SK-N-SH treated with all-trans-retinoic acid at 6 μM for 48 hours (cell line): ENCODE measurements at regions not wholly inside any gene's neighbourhood (a gene's known extent, or its start where the extent isn't known, plus 50 kb on each side); places are given as distances from the start of the nearest gene placed in this dataset.

ENCODE experiments used
- ATAC-seq: fragments of 200-7000 bp; cut with Tn5 transposase; 3 replicates; pipeline ENCODE4 v1.9.1; 2020; ENCODE audit warnings: mild to moderate bottlenecking, moderate library complexity
- ARNTL ChIP-seq: fragments of 450-650 bp; formaldehyde crosslinking; IDR thresholded peaks from 2 replicates; pipeline ENCODE4 v1.5.0; 2020; ENCODE audit warnings: low read depth, mild to moderate bottlenecking, moderate library complexity, borderline replicate concordance
- CSDC2 ChIP-seq: fragments of 250-450 bp; sonication (Bioruptor Pico); IDR thresholded peaks from 2 replicates; pipeline ENCODE4 v1.5.0; 2020; ENCODE audit warnings: mild to moderate bottlenecking, moderate library complexity
- ESRRG ChIP-seq: fragments of 250-450 bp; sonication (Bioruptor Pico); IDR thresholded peaks from 2 replicates; pipeline ENCODE4 v1.6.1; 2021; ENCODE audit warnings: mild to moderate bottlenecking
- GLIS3 ChIP-seq: fragments of 250-450 bp; sonication (Bioruptor Pico); IDR thresholded peaks from 2 replicates; pipeline ENCODE4 v1.5.0; 2020; ENCODE audit warnings: mild to moderate bottlenecking, moderate library complexity
- ISL1 ChIP-seq: fragments of 250-450 bp; sonication (Bioruptor Pico); IDR thresholded peaks from 2 replicates; pipeline ENCODE4 v2.1.2; 2022; ENCODE audit warnings: mild to moderate bottlenecking, moderate library complexity
- OSR1 ChIP-seq: fragments of 250-450 bp; sonication (Bioruptor Pico); IDR thresholded peaks from 2 replicates; pipeline ENCODE4 v1.8.0; 2022; ENCODE audit warnings: moderate library complexity, mild to moderate bottlenecking, inconsistent platforms
- PPARA ChIP-seq: fragments of 250-450 bp; sonication (Bioruptor Pico); IDR thresholded peaks from 2 replicates; pipeline ENCODE4 v1.5.0; 2020; ENCODE audit warnings: mild to moderate bottlenecking, borderline replicate concordance
- RARB ChIP-seq: fragments of 250-450 bp; sonication (Bioruptor Pico); IDR thresholded peaks from 2 replicates; pipeline ENCODE4 v1.8.0; 2021; ENCODE audit warnings: mild to moderate bottlenecking, moderate library complexity
- SNAI2 ChIP-seq: fragments of 250-450 bp; sonication (Bioruptor Pico); IDR thresholded peaks from 2 replicates; pipeline ENCODE4 v1.5.0; 2020; ENCODE audit warnings: mild to moderate bottlenecking, moderate library complexity
- TCF4 ChIP-seq: fragments of 250-450 bp; sonication (Bioruptor Pico); IDR thresholded peaks from 2 replicates; pipeline ENCODE4 v1.8.0; 2021; ENCODE audit warnings: mild to moderate bottlenecking, moderate library complexity, borderline replicate concordance
- TOX ChIP-seq: fragments of 250-450 bp; sonication (Bioruptor Pico); IDR thresholded peaks from 2 replicates; pipeline ENCODE4 v1.8.0; 2021; ENCODE audit warnings: mild to moderate bottlenecking, moderate library complexity, borderline replicate concordance
- ZC3H10 ChIP-seq: fragments of 250-450 bp; sonication (Bioruptor Pico); IDR thresholded peaks from 2 replicates; pipeline ENCODE4 v1.5.1; 2021; ENCODE audit warnings: mild to moderate bottlenecking, moderate library complexity
- ZFP3 ChIP-seq: fragments of 250-450 bp; sonication (Bioruptor Pico); IDR thresholded peaks from 2 replicates; pipeline ENCODE4 v1.5.0; 2020; ENCODE audit warnings: mild to moderate bottlenecking, moderate library complexity
- ZFP30 ChIP-seq: fragments of 450-650 bp; formaldehyde crosslinking; IDR thresholded peaks from 2 replicates; pipeline ENCODE4 v1.5.0; 2022; ENCODE audit warnings: mild to moderate bottlenecking, moderate library complexity
- ZNF565 ChIP-seq: fragments of 450-650 bp; formaldehyde crosslinking; conservative IDR thresholded peaks from 2 replicates; pipeline ENCODE4 v1.5.0; 2020; ENCODE audit warnings: low read depth, mild to moderate bottlenecking, moderate library complexity
- ZNF70 ChIP-seq: fragments of 450-650 bp; formaldehyde crosslinking; IDR thresholded peaks from 2 replicates; pipeline ENCODE4 v1.5.0; 2020; ENCODE audit warnings: mild to moderate bottlenecking, moderate library complexity
- TF ChIP-seq, protein P1 (sequence below): fragments of 250-450 bp; sonication (Bioruptor Pico); IDR thresholded peaks from 2 replicates; pipeline ENCODE4 v1.8.0; 2020; ENCODE audit warnings: mild to moderate bottlenecking, moderate library complexity, borderline replicate concordance
- TF ChIP-seq, protein P2 (sequence below): fragments of 250-450 bp; sonication (Bioruptor Pico); IDR thresholded peaks from 2 replicates; pipeline ENCODE4 v1.5.1; 2021; ENCODE audit warnings: mild to moderate bottlenecking, moderate library complexity
- TF ChIP-seq, protein P3 (sequence below): fragments of 250-450 bp; sonication (Bioruptor Pico); IDR thresholded peaks from 2 replicates; pipeline ENCODE4 v1.8.0; 2021; ENCODE audit warnings: low read depth, mild to moderate bottlenecking, moderate library complexity, borderline replicate concordance
- TF ChIP-seq, protein P4 (sequence below): fragments of 250-450 bp; sonication (Bioruptor Pico); IDR thresholded peaks from 2 replicates; pipeline ENCODE4 v1.5.1; 2020; ENCODE audit warnings: low read depth, mild to moderate bottlenecking, moderate library complexity

DNA sequence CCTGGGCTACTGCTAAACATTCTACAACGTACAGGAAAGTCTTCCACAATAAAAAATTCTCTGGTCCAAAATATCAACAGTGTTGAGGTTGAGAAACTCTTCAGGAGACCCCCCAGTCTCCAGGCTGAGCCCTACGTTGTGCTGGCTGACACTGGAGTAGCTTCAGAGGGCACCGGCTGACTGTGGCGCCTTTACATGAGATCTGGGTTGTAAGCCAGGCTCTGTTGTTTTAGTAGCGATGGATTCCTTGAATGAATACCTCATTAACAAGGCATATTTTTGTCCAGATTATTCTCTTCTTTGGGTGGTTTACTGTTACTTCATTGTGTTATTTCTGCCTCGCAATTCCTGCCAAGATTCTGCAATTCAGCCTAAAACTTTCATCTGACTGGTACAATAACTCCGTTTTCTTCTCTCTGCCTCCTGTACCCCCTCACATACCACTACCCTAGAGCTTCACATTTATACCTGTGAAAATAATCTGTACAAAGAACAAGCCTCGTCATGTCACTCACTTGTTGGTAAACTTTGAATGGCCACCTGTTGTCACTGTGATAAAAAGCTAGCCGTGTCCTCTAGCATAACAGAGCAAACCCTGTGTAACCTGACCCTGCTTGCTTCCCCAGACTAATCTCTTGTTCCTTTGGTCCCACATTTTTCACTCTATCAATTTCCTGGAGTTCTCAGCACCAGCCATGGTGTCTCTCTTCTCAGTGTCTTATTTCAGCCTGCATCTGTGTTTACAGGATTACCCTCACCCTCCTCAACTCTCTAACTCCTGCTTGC lies 1476.1 kb upstream of the TENM3 start:
- ATAC-seq = no peak

DNA sequence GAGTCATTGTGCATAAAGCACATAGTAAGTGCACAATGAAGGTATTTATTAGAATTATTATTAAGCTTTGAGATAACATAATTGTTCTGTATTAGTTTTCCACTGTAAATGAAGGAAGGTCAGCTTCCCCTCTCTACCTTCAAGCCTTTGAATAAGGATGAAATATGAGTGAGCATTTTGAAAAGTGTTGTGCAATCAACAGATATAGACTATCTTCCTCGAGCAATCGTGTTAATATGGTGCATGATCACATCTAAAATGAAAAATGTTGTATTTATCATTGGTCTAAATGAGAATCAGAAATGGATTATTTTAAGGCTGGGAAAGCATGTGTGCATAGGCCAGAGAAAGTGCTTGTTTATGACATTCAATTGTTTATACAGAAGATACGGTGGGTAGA lies 1474.6 kb upstream of the TENM3 start:
- no peak for ATAC-seq
- TF ChIP-seq, protein P1, sequence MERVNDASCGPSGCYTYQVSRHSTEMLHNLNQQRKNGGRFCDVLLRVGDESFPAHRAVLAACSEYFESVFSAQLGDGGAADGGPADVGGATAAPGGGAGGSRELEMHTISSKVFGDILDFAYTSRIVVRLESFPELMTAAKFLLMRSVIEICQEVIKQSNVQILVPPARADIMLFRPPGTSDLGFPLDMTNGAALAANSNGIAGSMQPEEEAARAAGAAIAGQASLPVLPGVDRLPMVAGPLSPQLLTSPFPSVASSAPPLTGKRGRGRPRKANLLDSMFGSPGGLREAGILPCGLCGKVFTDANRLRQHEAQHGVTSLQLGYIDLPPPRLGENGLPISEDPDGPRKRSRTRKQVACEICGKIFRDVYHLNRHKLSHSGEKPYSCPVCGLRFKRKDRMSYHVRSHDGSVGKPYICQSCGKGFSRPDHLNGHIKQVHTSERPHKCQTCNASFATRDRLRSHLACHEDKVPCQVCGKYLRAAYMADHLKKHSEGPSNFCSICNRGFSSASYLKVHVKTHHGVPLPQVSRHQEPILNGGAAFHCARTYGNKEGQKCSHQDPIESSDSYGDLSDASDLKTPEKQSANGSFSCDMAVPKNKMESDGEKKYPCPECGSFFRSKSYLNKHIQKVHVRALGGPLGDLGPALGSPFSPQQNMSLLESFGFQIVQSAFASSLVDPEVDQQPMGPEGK (CRISPR knock-in tag) = no peak
- TF ChIP-seq TOX (no peak), ARNTL (CRISPR knock-in tag) (no peak), CSDC2 (CRISPR knock-in tag) (no peak), ZNF70 (CRISPR knock-in tag) (no peak), GLIS3 (CRISPR knock-in tag) (no peak), OSR1 (no peak), TCF4 (CRISPR knock-in tag) (no peak), RARB (CRISPR knock-in tag) (no peak), ISL1 (CRISPR knock-in tag) (no peak)
- TF ChIP-seq, protein P2, sequence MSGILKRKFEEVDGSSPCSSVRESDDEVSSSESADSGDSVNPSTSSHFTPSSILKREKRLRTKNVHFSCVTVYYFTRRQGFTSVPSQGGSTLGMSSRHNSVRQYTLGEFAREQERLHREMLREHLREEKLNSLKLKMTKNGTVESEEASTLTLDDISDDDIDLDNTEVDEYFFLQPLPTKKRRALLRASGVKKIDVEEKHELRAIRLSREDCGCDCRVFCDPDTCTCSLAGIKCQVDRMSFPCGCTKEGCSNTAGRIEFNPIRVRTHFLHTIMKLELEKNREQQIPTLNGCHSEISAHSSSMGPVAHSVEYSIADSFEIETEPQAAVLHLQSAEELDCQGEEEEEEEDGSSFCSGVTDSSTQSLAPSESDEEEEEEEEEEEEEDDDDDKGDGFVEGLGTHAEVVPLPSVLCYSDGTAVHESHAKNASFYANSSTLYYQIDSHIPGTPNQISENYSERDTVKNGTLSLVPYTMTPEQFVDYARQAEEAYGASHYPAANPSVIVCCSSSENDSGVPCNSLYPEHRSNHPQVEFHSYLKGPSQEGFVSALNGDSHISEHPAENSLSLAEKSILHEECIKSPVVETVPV (CRISPR knock-in tag) = no peak
- TF ChIP-seq, protein P3, sequence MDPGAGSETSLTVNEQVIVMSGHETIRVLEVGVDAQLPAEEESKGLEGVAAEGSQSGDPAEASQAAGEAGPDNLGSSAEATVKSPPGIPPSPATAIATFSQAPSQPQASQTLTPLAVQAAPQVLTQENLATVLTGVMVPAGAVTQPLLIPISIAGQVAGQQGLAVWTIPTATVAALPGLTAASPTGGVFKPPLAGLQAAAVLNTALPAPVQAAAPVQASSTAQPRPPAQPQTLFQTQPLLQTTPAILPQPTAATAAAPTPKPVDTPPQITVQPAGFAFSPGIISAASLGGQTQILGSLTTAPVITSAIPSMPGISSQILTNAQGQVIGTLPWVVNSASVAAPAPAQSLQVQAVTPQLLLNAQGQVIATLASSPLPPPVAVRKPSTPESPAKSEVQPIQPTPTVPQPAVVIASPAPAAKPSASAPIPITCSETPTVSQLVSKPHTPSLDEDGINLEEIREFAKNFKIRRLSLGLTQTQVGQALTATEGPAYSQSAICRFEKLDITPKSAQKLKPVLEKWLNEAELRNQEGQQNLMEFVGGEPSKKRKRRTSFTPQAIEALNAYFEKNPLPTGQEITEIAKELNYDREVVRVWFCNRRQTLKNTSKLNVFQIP = no peak
- TF ChIP-seq, all 23 proteins: peak for 0

More for the DNA sequence above, 1476.1 kb upstream of the TENM3 start:
- no peak for TF ChIP-seq ZC3H10 (CRISPR knock-in tag)
- no peak for TF ChIP-seq ZFP3 (CRISPR knock-in tag)
- TF ChIP-seq ZNF565 (CRISPR knock-in tag) = no peak
- TF ChIP-seq SNAI2 (CRISPR knock-in tag) = no peak
- no peak for TF ChIP-seq TOX
- no peak for TF ChIP-seq RARB (CRISPR knock-in tag)
- TF ChIP-seq, protein P4, sequence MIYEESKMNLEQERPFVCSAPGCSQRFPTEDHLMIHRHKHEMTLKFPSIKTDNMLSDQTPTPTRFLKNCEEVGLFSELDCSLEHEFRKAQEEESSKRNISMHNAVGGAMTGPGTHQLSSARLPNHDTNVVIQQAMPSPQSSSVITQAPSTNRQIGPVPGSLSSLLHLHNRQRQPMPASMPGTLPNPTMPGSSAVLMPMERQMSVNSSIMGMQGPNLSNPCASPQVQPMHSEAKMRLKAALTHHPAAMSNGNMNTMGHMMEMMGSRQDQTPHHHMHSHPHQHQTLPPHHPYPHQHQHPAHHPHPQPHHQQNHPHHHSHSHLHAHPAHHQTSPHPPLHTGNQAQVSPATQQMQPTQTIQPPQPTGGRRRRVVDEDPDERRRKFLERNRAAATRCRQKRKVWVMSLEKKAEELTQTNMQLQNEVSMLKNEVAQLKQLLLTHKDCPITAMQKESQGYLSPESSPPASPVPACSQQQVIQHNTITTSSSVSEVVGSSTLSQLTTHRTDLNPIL = no peak
- no peak for TF ChIP-seq CSDC2 (CRISPR knock-in tag)
- TF ChIP-seq ARNTL (CRISPR knock-in tag) = no peak
- TF ChIP-seq ZFP30 (CRISPR knock-in tag) = no peak
- TF ChIP-seq, protein P2 (CRISPR knock-in tag) = no peak
- TF ChIP-seq ESRRG (CRISPR knock-in tag) = no peak
- no peak for TF ChIP-seq PPARA (CRISPR knock-in tag)

DNA sequence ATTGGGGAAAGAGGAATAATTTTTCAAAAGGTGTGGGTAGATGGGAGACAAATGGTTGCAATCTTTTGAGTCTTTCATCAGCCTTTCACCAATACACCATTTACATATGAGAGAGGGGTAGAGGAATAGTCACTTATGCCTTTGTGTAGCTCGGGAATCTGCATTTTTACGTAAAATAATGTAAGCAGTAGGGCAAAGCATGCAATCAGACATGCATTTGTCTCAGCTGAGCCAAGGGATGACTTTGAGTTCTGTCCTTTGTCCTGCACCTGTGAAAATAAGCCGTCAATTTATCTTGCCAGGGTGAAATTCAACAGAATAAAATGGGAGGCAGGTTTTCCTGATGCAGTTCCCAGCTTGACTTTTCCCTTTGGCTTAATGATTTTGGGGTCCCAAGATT lies 1473.4 kb upstream of the TENM3 start:
- ATAC-seq = no peak
- TF ChIP-seq, protein P4 = no peak
- TF ChIP-seq CSDC2 (CRISPR knock-in tag) (no peak), RARB (CRISPR knock-in tag) (no peak)
- TF ChIP-seq, all 23 proteins: peak for 0
